Keratinocyte (primary cell): ENCODE measurements at regions not wholly inside any gene's neighbourhood (a gene's known extent, or its start where the extent isn't known, plus 50 kb on each side); places are given as distances from the start of the nearest gene placed in this dataset.
"Not testable (repeated sequence)": the region's sequence is repeated elsewhere in the genome, so short reads cannot be mapped to it uniquely, and the experiment has no call there.

Experiments used
- DNase-seq: peaks from one replicate; pipeline ENCODE4 v3.0.0-alpha.2; 2011; ENCODE audit warnings: low read depth, missing footprints, low spot score
- FAIRE-seq: peaks from 2 replicates; lab custom pipeline; 2011; peaks lifted over from hg19 to GRCh38; lab: Jason Lieb, UNC
- H2AFZ ChIP-seq: 2 replicates; pipeline ENCODE4 v1.6.0; 2012; ENCODE audit warnings: low read length, control low read depth, inconsistent platforms; ENCODE audit not compliant: control insufficient read depth
- H3K27ac ChIP-seq: 2 replicates; pipeline ENCODE4 v1.5.1; 2011; ENCODE audit warnings: low read length; ENCODE audit not compliant: control insufficient read depth, insufficient read depth
- H3K27me3 ChIP-seq: 3 replicates; pipeline ENCODE4 v1.6.0; 2011; ENCODE audit warnings: low read length; ENCODE audit not compliant: control insufficient read depth, insufficient read depth; ENCODE audit errors: extremely low read depth
- H3K36me3 ChIP-seq, 2 experiments: 2 replicates in 1 of 2; 3 replicates in 1 of 2; pipeline ENCODE4 v1.5.1; 2011; ENCODE audit warnings: low read length in 2 of 2, mild to moderate bottlenecking in 1 of 2; ENCODE audit not compliant: control insufficient read depth in 2 of 2, insufficient read depth in 2 of 2; ENCODE audit errors: extremely low read depth in 1 of 2
- H3K4me1 ChIP-seq: 3 replicates; pipeline ENCODE4 v1.5.1; 2011; ENCODE audit warnings: low read length; ENCODE audit not compliant: control insufficient read depth, insufficient read depth; ENCODE audit errors: extremely low read depth
- H3K4me2 ChIP-seq: 3 replicates; pipeline ENCODE4 v1.6.0; 2011; ENCODE audit warnings: low read depth, low read length; ENCODE audit not compliant: control insufficient read depth, insufficient read depth; ENCODE audit errors: extremely low read depth
- H3K4me3 ChIP-seq, 3 experiments: fragments of 200-600 bp in 1 of 3; sonication (generic) in 1 of 3; 2 replicates in 2 of 3; 3 replicates in 1 of 3; pipeline ENCODE4 v1.5.1; 2011 to 2016; ENCODE audit warnings: low read length in 3 of 3, mild to moderate bottlenecking in 3 of 3, control low read depth in 2 of 3, inconsistent platforms in 1 of 3, low read depth in 1 of 3, mixed read lengths in 1 of 3, mixed run types in 1 of 3, moderate library complexity in 1 of 3; ENCODE audit not compliant: control insufficient read depth in 2 of 3, insufficient read depth in 2 of 3; ENCODE audit errors: extremely low read depth in 1 of 3
- H3K79me2 ChIP-seq: 2 replicates; pipeline ENCODE4 v1.6.0; 2012; ENCODE audit warnings: low read length; ENCODE audit not compliant: control insufficient read depth, insufficient read depth
- H3K9ac ChIP-seq: 3 replicates; pipeline ENCODE4 v1.6.0; 2011; ENCODE audit warnings: low read length; ENCODE audit not compliant: control insufficient read depth, insufficient read depth; ENCODE audit errors: extremely low read depth
- H3K9me1 ChIP-seq: 3 replicates; pipeline ENCODE4 v1.6.0; 2011; ENCODE audit warnings: low read length; ENCODE audit not compliant: control insufficient read depth, insufficient read depth; ENCODE audit errors: extremely low read depth
- H3K9me3 ChIP-seq: 2 replicates; pipeline ENCODE4 v1.5.1; 2012; ENCODE audit warnings: low read depth, low read length; ENCODE audit not compliant: control insufficient read depth
- H4K20me1 ChIP-seq: 3 replicates; pipeline ENCODE4 v1.6.0; 2011; ENCODE audit warnings: low read length; ENCODE audit not compliant: control insufficient read depth, insufficient read depth; ENCODE audit errors: extremely low read depth
- CTCF ChIP-seq, 3 experiments: IDR thresholded peaks in 1 of 3; conservative IDR thresholded peaks in 1 of 3; optimal IDR thresholded peaks in 1 of 3; 2 replicates in 2 of 3; 3 replicates in 1 of 3; pipeline versions ENCODE3 to v1.5.1; 2011; ENCODE audit warnings: low read length in 3 of 3, mild to moderate bottlenecking in 3 of 3, moderate library complexity in 2 of 3, control low read depth in 1 of 3, inconsistent platforms in 1 of 3; ENCODE audit not compliant: insufficient read depth in 2 of 3; ENCODE audit errors: extremely low read depth in 1 of 3
- EZH2 ChIP-seq: IDR thresholded peaks from one replicate; pipeline ENCODE4 v1.6.1; 2012; ENCODE audit warnings: inconsistent platforms, mild to moderate bottlenecking, low read length, moderate library complexity
- dilution Hi-C: fragments of 300-500 bp; cut with MboI; formaldehyde crosslinking; loops from one replicate; pipeline ENCODE4 v1.7.0; 2020; ENCODE audit warnings: low sequenced_read_pairs; ENCODE audit not compliant: extremely low pct_ligation_motif_present

- H3K9me3 ChIP-seq: no peaks in the 10 kb centered on the region
- no peaks in the 10 kb centered on the region for H3K27me3 ChIP-seq
- no peaks in the 10 kb centered on the region for H3K79me2 ChIP-seq
Observed at GRCh38 chr3:21960033-21960432, 209.0 kb upstream of the ZNF385D start.

GRCh38 chr3:21962456-21962855, 211.4 kb upstream of the ZNF385D start:
- Histone ChIP-seq H3K4me1 (no peaks in the 10 kb centered on the region), H3K27me3 (no peaks in the 10 kb centered on the region), H2AFZ (no peak overlapping the region), H4K20me1 (no peaks in the 10 kb centered on the region), H3K79me2 (no peaks in the 10 kb centered on the region), H3K27ac (no peak overlapping the region), H3K4me2 (no peak overlapping the region), H3K9ac (no peak overlapping the region), H3K9me3 (no peaks in the 10 kb centered on the region), H3K4me3 (no peak overlapping the region), H3K36me3 (no peaks in the 10 kb centered on the region), H3K9me1 (no peaks in the 10 kb centered on the region)
- no peak for TF ChIP-seq CTCF (optimal IDR thresholded peaks at IDR 0.05 in 1 of 3, IDR thresholded peaks at IDR 0.05 in 1 of 3, conservative IDR thresholded peaks at IDR 0.05 in 1 of 3; ENCODE audit: extremely low read depth in 1 of 3, insufficient read depth in 2 of 3, low read length in 3 of 3)
- TF ChIP-seq EZH2: no peak
- DNase-seq: no peak
- dilution Hi-C loops: no loop called here
- no peak for FAIRE-seq

More at GRCh38 chr3:21960033-21960432, 209.0 kb upstream of the ZNF385D start:
- dilution Hi-C loops: no loop called here
- H3K27ac ChIP-seq: no peak overlapping the region
- no peak overlapping the region for H3K4me3 ChIP-seq
- H3K4me2 ChIP-seq: no peak overlapping the region
- H3K9ac ChIP-seq: no peak overlapping the region
- H2AFZ ChIP-seq: no peak overlapping the region
- DNase-seq (no peak), FAIRE-seq (no peak)
- TF ChIP-seq EZH2 (no peak), CTCF (optimal IDR thresholded peaks at IDR 0.05 in 1 of 3, IDR thresholded peaks at IDR 0.05 in 1 of 3, conservative IDR thresholded peaks at IDR 0.05 in 1 of 3; ENCODE audit: extremely low read depth in 1 of 3, insufficient read depth in 2 of 3, low read length in 3 of 3) (no peak)
- no peaks in the 10 kb centered on the region for H3K4me1 ChIP-seq
- no peaks in the 10 kb centered on the region for H3K9me1 ChIP-seq
- no peaks in the 10 kb centered on the region for H3K36me3 ChIP-seq
- no peaks in the 10 kb centered on the region for H4K20me1 ChIP-seq

- H3K36me3 ChIP-seq, dilution Hi-C loops, H3K27ac ChIP-seq, H3K79me2 ChIP-seq, DNase-seq, H3K9ac ChIP-seq, H3K27me3 ChIP-seq, H3K4me2 ChIP-seq, H3K9me1 ChIP-seq, FAIRE-seq, H3K4me1 ChIP-seq, H4K20me1 ChIP-seq, H3K9me3 ChIP-seq, H3K4me3 ChIP-seq, H2AFZ ChIP-seq: not testable (repeated sequence)
Observed at GRCh38 chr3:21966457-21966856, 215.4 kb upstream of the ZNF385D start.
